AG09319 (cell line): ENCODE measurements at regions not wholly inside any gene's neighbourhood (a gene's known extent, or its start where the extent isn't known, plus 50 kb on each side); places are given as distances from the start of the nearest gene placed in this dataset.

ENCODE experiments used
- DNase-seq: peaks from one replicate; pipeline ENCODE4 v3.0.0-alpha.2; 2010; ENCODE audit warnings: low read depth; ENCODE audit errors: extremely low read depth
- CTCF ChIP-seq: IDR thresholded peaks from 2 replicates; pipeline ENCODE4 v1.5.1; 2011; ENCODE audit warnings: low read depth, mild to moderate bottlenecking, inconsistent platforms, low read length, moderate library complexity

GRCh38 chr3:17848102-17848501, 105.7 kb upstream of the TBC1D5 start:
- TF ChIP-seq CTCF, result no peak
- no peak for DNase-seq

DNA sequence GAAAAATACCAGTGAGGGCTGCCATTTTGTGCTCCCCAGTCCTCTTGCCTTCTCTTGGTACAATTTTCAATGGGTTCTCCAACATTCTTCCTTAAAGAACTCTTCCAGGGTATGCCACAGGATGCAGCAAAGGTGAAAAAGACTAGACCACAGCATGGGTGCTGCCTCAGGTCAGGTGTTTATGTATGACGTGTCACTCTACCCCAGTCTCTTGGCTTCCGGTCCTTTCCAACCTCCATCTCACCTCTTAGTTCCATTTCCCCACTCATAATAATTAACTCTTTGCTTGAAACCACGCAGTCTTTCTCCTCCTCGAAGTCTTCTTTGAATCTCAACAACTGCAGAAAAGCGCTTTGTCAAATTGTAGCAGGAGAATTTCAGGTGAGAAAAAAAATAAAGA, 104.7 kb upstream of the TBC1D5 start:
- DNase-seq, result no peak
- TF ChIP-seq CTCF, result no peak

DNA sequence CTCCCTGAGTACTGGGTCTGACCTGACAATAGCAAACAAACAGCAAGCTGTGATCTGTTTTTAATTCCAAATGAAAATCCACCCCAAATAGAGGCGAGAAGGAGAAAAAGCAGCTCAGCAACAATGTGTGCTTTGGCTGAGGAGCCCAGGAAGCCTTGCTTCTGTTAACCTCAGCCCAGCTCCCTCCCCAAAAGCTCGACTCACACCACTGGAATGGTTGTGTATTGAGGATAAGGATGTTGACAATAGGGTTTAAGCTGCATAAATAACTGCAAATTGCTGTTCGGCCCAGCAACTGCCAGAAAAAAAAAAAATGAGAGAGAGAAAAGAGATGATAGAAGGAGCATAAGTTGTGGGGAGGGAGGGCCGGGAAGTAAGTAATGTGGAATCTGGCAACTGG, 104.0 kb upstream of the TBC1D5 start:
- TF ChIP-seq CTCF, result no peak
- DNase-seq, result no peak

- no peak for DNase-seq
- TF ChIP-seq CTCF, result no peak
Measured at GRCh38 chr3:17845026-17845812, 102.8 kb upstream of the TBC1D5 start.

DNA sequence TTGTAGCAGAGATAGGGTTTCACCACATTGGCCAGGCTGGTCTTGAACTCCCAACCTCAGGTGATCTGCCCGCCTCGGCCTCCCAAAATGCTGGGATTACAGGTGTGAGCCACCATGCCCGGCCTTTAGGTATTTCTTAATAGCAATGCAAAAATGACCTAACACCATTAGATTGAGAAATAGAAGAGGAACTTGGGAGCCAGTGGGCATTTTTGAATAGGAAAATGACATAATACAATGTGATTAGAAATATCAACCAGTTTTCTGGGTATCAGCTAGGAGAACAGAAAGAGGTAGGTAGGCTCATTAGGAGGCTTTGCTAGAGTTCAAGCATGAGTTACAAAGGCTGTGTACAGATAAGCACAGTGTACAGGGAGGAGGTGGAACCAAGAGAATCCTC, 101.8 kb upstream of the TBC1D5 start:
- no peak for DNase-seq
- no peak for TF ChIP-seq CTCF

DNA sequence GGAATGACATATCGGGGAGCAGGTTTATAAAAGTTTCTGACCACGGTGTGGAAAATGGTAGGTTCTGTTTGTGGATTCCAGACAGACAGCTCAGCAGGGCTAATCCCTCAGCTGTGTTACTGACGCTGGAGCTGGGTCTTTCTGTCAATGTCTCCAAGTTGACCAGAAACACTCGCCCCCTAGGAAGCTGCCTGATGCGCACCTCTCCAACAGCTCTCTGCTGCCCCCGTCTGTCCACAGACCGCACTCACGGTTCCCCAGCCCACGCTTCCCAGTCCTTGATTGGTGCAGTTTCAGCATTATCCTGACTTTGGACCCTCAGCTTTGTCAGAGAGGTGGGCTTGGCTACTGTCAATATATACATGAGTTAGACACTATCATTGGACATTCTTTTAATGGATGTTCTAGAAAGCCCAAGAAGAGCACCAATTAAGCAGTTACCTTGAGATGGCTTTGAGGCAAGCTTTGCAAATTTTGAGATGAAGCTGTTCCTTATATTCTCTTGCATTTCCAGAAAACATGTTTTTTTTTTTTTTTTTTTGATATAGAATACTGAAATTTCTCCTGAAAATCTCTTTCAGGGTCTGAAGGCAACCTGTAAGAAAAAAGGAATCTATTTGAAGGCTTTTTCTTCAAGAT, 98.9 kb upstream of the TBC1D5 start:
- no peak for DNase-seq
- TF ChIP-seq CTCF, result peak; percentile 100

- no peak for TF ChIP-seq CTCF
- DNase-seq, result no peak
Measured at GRCh38 chr3:17840651-17841050, 98.2 kb upstream of the TBC1D5 start.
